GM18873 (cell line): ENCODE measurements at regions not wholly inside any gene's neighbourhood (a gene's known extent, or its start where the extent isn't known, plus 50 kb on each side); places are given as distances from the start of the nearest gene placed in this dataset.
"Not testable (repeated sequence)": the region's sequence is repeated elsewhere in the genome, so short reads cannot be mapped to it uniquely, and the experiment has no call there.

ENCODE experiments used
- ATAC-seq: cut with Tn5 transposase; IDR thresholded peaks from one replicate; pipeline ENCODE4 v1.9.1; 2021; ENCODE audit warnings: mild to moderate bottlenecking, moderate library complexity, moderate number of reproducible peaks; ENCODE audit not compliant: unreplicated experiment, low FRiP score

DNA sequence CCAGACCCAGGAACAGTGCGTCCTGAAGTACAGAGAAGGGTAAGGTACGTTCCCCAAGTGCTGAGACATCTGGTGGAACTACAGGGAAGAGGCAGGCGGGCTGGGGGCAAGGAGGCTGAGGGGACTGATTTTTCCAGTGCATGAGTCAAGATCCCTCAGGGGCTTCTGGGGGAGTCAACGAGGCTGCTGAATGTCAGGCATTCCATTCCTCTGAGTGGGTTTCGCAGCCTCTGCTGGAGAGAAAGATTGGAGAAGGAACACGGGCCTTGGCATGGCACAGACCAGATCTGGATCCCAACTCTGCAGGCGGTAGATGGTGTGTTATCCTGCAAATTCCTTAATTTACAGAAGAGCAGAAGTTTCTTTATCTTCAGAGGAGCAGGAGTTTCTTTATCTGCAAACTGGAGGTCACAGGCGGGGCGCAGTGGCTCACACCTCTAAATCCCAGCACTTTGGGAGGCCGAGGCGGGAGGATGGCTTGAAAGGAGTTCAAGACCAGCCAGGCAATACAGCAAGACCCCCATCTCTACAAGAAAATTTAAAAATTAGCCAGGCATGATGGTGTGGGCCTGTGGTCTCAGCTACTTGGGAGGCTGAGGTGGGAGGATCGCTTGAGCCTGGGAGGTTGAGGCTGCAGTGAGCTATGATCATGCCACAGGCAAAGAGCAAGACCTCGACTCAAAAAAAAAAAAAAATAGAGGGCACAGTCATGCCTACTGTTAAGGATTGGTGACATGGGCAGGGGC, 132.6 kb upstream of the MAP1LC3B2 start:
- ATAC-seq = no peak

DNA sequence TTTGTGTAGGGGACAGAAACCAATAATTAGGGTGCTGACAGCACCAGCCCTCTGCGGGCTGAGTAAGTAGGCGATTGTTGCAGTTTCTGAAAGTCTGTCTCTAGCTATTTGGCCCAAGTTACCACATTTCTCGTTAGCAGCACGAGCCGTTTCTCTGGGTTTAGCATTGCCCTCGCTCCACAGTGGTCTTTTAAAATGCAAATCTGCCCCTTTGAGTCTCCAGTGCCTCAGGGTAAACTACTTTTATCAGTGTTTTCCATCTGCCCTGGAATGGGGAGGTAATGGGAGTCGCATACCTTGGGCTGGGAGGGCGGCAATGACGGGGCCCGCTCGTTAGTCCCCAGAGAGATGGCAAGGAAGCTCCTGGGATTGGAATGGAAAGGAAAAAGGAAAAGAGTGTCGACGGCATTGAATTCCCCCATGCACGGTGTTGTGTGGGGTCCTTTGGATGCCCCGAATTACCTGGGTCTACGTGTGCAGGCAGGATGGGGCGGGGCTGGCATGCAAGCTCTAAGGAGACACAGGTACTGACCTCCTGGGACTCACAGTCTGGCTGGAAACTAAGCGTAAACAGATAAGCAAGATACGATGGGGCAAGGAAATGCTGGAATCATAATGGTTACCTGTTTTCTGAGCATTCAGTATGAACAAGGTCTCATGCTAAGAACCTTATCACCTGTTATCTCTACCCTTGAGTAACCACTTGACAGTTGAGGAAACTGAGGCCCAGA, 131.8 kb upstream of the MAP1LC3B2 start:
- ATAC-seq = no peak

DNA sequence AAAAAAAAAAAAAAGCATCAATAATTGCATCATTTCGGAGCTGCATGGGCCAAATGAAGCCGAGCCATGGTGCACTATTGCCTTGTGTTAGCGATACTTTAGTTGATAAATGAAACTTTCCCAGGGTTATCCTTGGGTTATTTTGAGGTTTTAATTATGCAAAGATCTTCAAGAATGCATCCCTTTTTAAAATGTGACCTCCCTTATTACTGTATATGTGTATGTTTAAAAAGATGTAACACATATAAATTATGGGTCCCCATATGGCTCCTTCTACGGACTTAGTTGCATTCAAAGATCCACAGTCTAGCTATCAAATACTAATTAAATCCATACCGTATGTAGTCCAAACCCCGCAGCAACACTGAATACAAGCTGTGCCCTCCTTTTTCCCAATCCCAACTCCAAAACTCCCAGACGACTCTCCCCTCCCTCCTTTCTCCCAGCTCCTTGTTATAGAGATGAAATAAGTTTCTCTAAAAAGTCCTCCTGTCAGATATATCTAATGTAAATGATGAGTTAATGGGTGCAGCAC, 129.3 kb upstream of the MAP1LC3B2 start:
- no peak for ATAC-seq

DNA sequence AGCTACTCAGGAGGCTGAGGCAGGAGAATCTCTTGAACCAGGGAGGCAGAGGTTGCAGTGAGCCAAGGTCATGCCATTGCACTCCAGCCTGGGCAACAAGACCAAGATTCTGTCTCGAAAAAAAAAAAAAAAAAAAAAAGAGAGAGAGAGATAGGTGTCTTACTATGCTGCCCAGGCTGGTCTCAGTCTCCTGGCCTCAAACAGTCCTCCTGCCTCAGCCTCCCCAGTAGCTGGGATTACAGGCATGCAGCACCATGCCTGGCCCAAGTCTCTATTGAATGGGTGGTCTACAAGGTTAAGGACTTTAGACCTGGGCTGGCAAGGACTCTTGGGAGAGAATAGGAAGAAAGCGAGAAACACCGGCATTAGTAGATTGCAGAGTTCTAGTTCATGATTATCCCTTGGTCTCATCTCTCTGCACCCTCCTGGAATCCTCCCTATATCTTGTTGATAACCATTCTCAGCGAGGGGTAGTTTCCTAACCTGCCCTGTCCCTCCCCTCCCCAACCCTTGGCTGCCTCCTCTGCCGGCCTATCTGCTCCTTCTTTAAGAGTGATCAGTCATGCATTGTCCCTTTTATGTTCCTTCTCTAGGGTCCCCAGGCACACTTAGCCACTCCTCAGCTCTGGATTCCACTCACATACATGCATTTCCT, 128.1 kb upstream of the MAP1LC3B2 start:
- ATAC-seq = no peak

DNA sequence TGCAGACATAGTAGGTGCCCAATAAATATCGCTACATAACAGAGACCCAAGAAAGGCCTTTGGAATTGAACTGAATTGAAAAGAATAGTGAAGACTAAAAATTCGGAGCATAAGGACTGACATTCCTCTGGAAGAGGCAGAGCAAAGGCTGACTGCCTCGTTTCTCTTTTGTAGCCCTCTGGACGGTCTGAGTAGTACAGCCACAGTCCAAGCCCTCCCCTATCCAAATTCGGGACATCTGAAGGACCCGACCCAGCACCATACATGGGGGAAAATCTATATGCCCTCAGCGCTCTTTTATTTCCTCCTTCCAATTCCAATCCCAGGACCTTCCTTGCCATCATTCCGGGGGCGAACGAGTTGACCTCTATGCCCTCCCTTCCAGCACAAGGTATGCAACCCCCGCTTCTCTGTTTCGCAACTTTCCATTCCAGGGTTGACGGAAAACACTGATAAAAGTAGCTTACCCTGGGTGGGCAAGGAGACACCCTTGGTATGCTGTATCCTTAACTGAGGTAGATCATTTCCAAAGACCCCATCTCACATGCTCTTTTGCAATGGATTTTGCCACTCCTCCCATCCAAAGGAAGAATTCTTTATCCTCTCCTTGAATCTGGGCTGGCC, 127.4 kb upstream of the MAP1LC3B2 start:
- no peak for ATAC-seq

DNA sequence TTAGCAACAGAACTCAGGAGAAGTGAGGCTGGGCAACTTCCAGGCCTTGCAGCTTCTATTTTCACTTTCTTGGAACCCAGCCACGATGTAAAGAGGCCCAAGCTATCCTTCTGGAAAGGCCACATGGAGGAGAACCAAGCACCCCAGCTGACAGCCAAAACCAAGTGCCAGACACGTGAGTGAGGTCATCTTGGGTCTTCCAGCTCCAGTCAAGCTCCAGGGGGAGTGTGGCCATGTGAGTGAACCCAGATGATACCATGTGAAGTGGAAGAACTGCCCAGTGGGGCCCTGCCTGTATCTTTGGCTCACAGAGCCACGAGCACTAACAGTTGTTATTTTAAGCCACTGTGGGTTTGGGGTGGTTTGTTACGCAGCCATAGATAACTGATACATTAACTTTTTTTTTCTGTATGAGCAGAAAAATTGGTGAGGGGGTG, 126.8 kb upstream of the MAP1LC3B2 start:
- no peak for ATAC-seq

DNA sequence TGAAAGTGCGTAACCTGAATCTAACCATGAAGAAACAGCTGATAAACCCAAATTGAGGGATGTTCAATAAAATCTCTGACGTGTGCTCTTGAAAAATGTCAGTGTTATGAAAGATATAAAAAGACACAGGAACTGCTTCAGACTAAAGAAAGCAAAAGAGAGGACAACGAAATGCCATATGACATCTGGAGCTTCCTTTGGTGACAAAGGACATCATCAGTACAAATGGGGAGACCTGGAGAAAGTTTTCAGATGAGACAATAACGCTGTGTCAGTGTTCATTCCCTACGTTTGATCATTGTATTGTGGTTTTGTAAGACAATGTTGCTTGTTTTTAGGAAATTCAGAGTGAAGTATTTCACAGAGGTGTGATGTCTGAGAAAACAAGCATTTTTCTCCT, 125.9 kb upstream of the MAP1LC3B2 start:
- no peak for ATAC-seq

DNA sequence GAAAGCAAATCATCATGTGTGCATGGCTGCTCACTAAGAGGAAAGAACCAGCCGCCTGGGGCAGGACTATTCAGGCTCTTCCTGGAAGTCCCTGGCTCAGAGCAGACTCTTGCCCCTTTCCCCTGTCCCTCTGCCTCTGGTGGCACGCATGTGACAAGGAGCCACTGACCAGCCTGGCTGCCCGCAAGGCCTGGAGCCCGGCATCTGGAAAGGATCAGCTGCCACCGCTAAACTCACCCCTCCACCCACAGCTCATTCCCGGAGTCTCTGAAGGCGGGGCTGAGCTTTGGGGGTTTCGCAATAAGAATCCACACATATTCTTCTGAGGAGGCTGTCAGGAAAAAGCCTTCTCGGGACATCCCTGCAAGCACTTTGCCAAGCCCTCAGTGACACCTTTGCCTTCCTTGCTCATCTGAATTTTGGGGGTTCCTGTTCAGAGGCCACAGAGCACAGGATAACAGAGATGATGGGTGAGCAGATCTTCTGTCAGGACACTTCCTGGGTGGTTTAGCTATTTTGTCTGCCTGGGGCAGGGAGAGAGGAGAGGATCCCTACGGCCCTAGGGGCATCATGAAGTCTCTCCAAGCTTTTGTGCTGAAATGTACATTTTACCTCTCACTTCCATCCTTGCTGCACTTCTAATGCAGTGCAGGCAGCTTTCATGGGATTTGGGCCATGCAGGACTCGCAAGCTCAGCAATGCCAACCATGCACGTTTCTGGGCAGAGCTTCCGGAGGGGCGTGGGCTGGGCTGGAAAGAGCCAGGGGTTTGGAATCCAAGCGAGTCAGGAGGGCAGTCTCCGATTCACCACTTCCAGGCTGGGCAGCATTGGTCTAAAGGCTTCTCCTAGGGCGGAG, 124.8 kb upstream of the MAP1LC3B2 start:
- ATAC-seq = no peak

DNA sequence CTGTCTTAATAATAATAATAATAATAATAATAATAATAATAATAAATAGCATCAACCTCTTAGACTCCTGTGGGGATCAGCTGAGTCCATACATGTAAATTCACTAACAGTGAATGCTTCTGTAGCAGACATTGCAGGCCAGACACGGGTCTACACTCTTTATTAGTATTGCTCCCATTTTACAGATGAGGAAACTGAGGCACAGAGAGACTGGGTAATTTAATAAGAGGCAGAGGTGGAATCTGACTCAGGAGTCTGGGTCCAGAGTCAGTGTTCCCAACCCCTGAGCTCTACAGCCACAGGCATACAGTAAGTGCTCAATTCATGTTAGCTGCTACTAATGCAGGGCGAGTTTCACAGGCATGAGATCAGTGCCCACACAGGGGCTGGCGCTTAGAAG, 123.2 kb upstream of the MAP1LC3B2 start:
- ATAC-seq = no peak

DNA sequence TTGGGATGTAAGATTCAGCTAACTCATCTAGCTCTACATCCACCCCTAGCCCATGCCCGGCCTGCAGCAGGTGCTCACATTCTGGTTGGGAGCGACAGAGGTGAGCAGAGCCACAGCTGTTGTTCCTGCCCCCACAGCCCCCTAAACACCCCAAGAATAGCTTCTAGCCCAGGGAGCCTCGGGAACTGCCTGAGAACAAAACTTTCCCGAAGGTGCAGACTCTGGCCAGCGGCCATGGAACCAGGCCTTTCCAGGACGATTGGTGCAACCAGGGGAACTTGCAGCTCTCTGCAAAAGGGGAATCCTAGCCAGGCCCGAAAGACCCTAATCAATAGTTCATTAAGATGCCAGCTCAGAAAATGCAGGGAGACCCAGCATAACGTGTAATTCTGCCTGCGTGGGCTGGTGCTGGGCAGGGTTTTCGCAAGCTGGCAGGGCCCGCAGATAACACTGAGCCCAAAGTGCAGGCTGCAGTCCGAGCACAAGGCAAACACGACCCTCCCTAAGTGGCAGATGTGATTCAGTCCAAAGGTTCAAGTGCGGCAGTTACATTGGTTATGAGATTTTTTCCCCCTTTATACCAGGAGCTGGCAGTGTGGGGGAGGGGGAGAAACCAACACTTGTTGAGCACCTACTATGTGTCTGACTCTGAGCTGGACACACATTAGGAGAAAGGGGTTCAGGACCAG, 122.5 kb upstream of the MAP1LC3B2 start:
- ATAC-seq = no peak

DNA sequence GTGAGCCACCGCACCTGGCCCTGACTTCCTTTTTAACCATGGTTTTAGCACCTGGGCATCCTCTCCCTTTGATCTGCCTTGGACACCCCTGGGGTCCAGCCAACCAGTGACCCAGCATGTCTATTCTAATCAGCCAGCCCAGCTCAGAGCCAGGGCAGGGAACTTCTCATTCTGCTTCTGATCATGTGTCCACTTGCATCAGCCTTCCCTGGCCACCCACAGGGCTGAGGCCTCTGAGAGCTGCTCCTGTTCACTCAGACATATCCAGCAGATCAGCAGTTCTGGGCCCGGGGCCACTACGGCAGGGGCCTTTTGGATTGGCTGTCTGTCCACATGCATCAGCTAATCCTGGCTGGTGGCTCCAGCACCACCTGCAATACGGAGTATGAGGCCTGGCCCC, 117.9 kb upstream of the MAP1LC3B2 start:
- no peak for ATAC-seq

DNA sequence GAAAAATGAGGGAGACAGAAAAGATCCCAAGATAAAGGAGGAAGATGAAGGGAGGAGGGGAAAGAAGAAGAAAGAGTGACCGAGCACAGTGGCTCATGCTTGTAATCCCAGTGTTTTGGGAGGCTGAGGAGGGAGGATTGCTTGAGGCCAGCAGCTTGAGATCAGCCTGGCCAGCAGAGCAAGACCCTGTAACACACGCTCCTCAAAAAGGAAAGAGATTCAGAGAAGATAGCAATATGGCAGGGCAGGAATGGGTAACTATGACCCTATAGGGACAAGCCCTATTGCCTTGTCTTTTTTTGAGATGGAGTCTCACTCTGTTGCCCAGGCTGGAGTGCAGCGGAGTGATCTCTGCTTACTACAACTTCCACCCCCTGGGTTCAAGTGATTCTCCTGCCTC, 116.9 kb upstream of the MAP1LC3B2 start:
- no peak for ATAC-seq

DNA sequence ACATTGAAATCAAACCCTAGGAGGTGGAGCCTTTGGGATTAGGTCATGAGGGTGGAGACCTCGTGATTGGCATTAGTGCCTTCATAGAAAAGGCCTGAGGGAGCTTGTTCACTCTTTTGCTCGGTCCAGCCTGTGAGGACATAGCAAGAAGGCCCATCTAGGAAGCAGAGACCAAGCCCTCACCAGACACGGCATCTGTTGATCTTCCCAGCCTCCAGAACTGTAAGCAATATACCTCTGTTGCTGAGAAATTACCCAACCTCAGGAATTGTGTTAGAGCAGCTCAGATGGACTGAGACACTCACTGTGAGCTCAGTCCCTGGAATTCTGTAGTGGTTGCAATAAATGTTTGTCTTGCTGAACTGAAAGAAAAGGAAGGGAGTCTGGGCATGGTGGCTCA, 116.2 kb upstream of the MAP1LC3B2 start:
- no peak for ATAC-seq

DNA sequence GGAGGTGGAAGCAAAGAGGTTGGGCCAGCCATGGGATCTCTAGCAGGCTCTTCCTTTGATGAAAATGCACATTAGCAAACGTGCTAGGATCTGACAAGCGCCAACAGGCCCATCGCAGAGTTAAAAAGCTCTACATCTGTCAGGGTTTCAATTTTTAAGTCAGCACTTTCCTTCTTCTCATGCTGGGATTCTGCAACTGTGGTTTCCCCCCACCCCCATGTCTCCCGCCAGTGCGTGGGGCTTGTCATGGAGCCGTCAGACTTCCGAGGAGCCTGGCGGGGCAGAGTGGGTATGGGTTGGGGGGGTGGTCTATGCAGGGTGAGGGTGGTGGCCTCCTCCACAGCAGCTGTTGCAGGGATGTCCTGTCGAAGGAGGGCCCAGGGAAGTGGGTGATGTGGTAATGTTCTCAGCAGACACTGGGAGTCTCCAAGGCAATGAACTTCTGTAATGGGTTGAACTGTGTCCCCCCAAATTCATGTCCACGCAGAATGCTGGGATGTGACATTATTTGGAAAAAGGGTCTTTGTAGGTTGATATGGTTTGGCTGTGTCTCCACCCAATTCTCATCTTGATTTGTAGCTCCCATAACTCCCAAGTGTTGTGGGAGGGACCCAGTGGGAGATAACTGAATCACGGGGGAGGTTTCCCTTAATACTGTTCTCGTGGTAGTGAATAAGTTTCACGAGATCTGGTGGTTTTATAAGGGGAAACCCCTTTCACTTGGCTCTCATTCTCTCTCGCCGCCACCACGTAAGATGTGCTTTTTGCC, 115.2 kb upstream of the MAP1LC3B2 start:
- ATAC-seq = no peak

DNA sequence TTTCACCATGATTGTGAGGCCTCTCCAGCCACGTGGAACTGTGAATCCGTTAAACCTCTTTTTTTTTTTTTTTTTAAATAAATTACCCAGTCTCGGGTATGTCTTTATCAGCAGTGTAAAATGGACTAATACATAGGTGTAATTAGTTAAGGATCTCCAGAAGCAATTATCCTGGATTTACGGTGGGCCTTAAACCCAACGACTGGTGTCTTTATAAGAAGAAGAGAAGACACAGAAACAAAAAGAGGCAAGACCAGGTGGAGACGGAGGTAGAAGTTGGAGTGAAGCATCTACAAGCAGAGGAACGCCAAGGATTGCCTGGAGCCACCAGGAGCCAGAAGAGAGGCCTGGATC, 114.6 kb upstream of the MAP1LC3B2 start:
- ATAC-seq = no peak

DNA sequence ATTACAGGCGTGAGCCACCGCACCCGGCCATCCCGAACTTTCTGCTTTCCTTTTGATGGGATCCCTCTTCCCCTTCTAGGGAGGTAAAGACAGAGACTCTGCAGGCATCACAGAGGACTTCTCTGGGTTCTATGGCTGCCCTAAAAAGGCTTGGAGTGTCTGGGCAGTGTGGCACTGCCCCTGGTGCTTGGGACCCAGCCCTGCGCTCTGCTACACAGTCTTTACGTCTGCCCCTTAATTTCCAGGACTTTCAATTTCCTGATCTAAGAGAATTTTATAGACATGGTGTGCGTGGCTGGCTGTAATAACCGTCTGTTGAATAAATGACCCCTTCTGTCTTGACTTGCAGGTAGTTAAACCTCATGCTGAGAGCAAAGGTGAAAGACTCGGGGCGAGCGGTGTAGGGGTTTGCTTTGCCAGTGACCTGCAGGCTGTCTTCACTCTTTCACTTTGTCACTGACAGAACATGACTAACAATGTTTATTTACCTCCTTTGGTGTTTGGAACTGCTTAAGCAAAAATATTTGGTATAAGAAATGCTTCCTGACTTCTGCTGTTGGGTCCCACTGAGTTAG, 110.9 kb upstream of the MAP1LC3B2 start:
- ATAC-seq = no peak

DNA sequence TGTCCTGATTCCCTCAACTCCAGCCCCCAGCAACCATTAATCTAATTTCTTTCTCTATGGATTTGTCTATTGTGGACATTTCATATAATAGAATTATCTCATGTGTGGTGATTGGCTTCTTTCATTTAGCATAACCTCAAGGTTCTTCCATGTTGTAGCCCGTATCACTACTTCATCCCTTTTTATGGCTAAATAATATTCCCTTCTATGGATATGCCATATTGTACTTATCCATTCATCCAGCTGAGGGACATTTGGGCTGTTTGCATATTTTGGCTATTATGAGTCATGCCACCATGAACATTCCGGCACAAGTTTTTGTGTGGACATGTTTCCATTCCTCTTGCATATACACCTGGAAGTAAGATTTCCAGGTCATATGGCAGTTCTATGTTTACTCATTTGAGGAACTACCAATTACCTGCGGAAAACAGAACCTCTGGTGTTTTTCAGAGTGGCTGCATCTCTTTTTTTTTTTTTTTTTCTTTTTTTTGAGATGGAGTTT, 108.7 kb upstream of the MAP1LC3B2 start:
- ATAC-seq = no peak

DNA sequence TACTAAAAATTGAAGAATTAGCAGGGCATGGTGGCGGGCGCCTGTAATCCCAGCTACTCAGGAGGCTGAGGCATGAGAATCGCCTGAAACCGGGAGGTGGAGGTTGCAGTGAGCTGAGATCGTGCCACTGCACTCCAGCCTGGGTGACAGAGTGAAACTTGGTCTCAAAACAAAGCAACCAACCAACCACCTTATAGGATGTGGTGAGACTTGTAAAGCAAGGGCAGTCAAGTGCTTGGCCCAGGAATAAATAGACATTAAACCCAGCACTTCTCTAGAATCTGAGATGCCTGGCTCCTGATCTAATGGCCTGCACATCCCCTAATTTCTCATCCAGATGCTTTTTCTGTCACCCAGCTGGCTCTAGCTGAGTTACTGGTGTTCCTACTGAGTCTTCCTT, 106.2 kb upstream of the MAP1LC3B2 start:
- not testable (repeated sequence) for ATAC-seq
